ENCODE measurements at regions not wholly inside any gene's neighbourhood (a gene's known extent, or its start where the extent isn't known, plus 50 kb on each side); places are given as distances from the start of the nearest gene placed in this dataset.

- TF ChIP-seq CTCF (conservative IDR thresholded peaks at IDR 0.05; ENCODE audit: low read length) (no peak), EZH2phosphoT487 (IDR thresholded peaks at IDR 0.05; ENCODE audit: borderline replicate concordance, low read depth, low read length) (no peak)
Measured at GRCh38 chr4:67151376-67152343, 393.6 kb downstream of the CENPC start.

Measured in OCI-LY7 (cell line).